Muscle layer of colon (tissue), 2 donors: ENCODE measurements at regions not wholly inside any gene's neighbourhood (a gene's known extent, or its start where the extent isn't known, plus 50 kb on each side); places are given as distances from the start of the nearest gene placed in this dataset.
"Not testable (repeated sequence)": the region's sequence is repeated elsewhere in the genome, so short reads cannot be mapped to it uniquely, and the experiment has no call there.

Experiments used
- H3K27ac ChIP-seq: one replicate; pipeline ENCODE4 v1.7.0; 2013; ENCODE audit warnings: low read depth, mild to moderate bottlenecking, low read length, moderate library complexity
- H3K27me3 ChIP-seq, 2 donors: one replicate each; pipeline ENCODE4 v1.7.0; 2013; ENCODE audit warnings: low read length in 2 of 2, mild to moderate bottlenecking in 2 of 2; ENCODE audit not compliant: insufficient read depth in 2 of 2, control insufficient read depth in 1 of 2
- H3K36me3 ChIP-seq: one replicate; pipeline ENCODE4 v1.7.0; 2013; ENCODE audit warnings: mild to moderate bottlenecking, low read length; ENCODE audit not compliant: insufficient read depth
- H3K4me1 ChIP-seq: one replicate; pipeline ENCODE4 v1.7.0; 2013; ENCODE audit warnings: mild to moderate bottlenecking, low read length; ENCODE audit not compliant: insufficient read depth
- H3K4me3 ChIP-seq, 2 donors: one replicate each; pipeline ENCODE4 v1.7.0; 2013; ENCODE audit warnings: low read length in 2 of 2, low read depth in 1 of 2, mild to moderate bottlenecking in 1 of 2, moderate library complexity in 1 of 2
- H3K9ac ChIP-seq: one replicate; pipeline ENCODE4 v1.7.0; 2013; ENCODE audit warnings: low read length
- H3K9me3 ChIP-seq: one replicate; pipeline ENCODE4 v1.7.0; 2013; ENCODE audit warnings: mild to moderate bottlenecking, low read length
- donor health status: abdominal sarcoma.
- donor health status: Adenocarcinoma of cecum.

GRCh38 chr6:86731631-86732030, 205.7 kb upstream of the HTR1E start:
- H3K4me3 ChIP-seq, H3K9ac ChIP-seq, H3K36me3 ChIP-seq, H3K27me3 ChIP-seq, H3K9me3 ChIP-seq, H3K27ac ChIP-seq, H3K4me1 ChIP-seq: not testable (repeated sequence)

DNA sequence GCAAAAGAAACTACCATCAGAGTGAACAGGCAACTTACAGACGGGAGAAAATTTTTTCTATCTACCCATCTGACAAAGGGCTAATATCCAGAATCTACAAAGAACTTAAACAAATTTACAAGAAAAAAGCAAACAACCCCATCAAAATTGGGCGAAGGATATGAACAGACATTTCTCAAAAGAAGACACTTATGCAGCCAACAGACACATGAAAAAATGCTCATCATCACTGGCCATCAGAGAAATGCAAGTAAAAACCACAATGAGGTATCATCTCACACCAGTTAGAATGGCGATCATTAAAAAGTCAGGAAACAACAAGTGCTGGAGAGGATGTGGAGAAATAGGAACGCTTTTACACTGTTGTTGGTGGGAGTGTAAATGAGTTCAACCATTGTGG, 206.6 kb upstream of the HTR1E start:
- not testable (repeated sequence) for H3K36me3 ChIP-seq, H3K9me3 ChIP-seq, H3K27ac ChIP-seq, H3K27me3 ChIP-seq, H3K4me3 ChIP-seq, H3K9ac ChIP-seq, H3K4me1 ChIP-seq

GRCh38 chr6:86730216-86730615, 207.1 kb upstream of the HTR1E start:
- Histone ChIP-seq H3K4me1 (no peaks in the 10 kb centered on the region), H3K36me3 (no peaks in the 10 kb centered on the region), H3K27me3 (no peaks in the 10 kb centered on the region), H3K27ac (no peak overlapping the region), H3K9ac (no peak overlapping the region), H3K9me3 (no peaks in the 10 kb centered on the region), H3K4me3 (no peak overlapping the region)

GRCh38 chr6:86728976-86729375, 208.4 kb upstream of the HTR1E start:
- Histone ChIP-seq H3K9me3 (no peaks in the 10 kb centered on the region), H3K36me3 (no peaks in the 10 kb centered on the region), H3K27ac (no peak overlapping the region), H3K4me1 (no peaks in the 10 kb centered on the region), H3K4me3 (no peak overlapping the region), H3K9ac (no peak overlapping the region), H3K27me3 (no peaks in the 10 kb centered on the region)

GRCh38 chr6:86724695-86725094, 212.6 kb upstream of the HTR1E start:
- no peaks in the 10 kb centered on the region for H3K9me3 ChIP-seq
- H3K36me3 ChIP-seq, result no peaks in the 10 kb centered on the region
- H3K27me3 ChIP-seq, result no peaks in the 10 kb centered on the region
- H3K4me3 ChIP-seq, result no peak overlapping the region
- no peak overlapping the region for H3K9ac ChIP-seq
- H3K4me1 ChIP-seq, result no peaks in the 10 kb centered on the region
- no peak overlapping the region for H3K27ac ChIP-seq

GRCh38 chr6:86723729-86724128, 213.6 kb upstream of the HTR1E start:
- Histone ChIP-seq H3K27me3 (no peaks in the 10 kb centered on the region), H3K4me1 (no peaks in the 10 kb centered on the region), H3K36me3 (no peaks in the 10 kb centered on the region), H3K4me3 (no peak overlapping the region), H3K9ac (no peak overlapping the region), H3K9me3 (no peaks in the 10 kb centered on the region), H3K27ac (no peak overlapping the region)

GRCh38 chr6:86723151-86723550, 214.2 kb upstream of the HTR1E start:
- H3K27ac ChIP-seq, result no peak overlapping the region
- no peak overlapping the region for H3K9ac ChIP-seq
- H3K36me3 ChIP-seq, result no peaks in the 10 kb centered on the region
- H3K4me1 ChIP-seq, result no peaks in the 10 kb centered on the region
- H3K4me3 ChIP-seq, result no peak overlapping the region
- no peaks in the 10 kb centered on the region for H3K9me3 ChIP-seq
- no peaks in the 10 kb centered on the region for H3K27me3 ChIP-seq

GRCh38 chr6:86722131-86722530, 215.2 kb upstream of the HTR1E start:
- Histone ChIP-seq H3K4me3 (no peak overlapping the region), H3K4me1 (no peaks in the 10 kb centered on the region), H3K27ac (no peak overlapping the region), H3K27me3 (no peaks in the 10 kb centered on the region), H3K9me3 (no peaks in the 10 kb centered on the region), H3K36me3 (no peaks in the 10 kb centered on the region), H3K9ac (no peak overlapping the region)

DNA sequence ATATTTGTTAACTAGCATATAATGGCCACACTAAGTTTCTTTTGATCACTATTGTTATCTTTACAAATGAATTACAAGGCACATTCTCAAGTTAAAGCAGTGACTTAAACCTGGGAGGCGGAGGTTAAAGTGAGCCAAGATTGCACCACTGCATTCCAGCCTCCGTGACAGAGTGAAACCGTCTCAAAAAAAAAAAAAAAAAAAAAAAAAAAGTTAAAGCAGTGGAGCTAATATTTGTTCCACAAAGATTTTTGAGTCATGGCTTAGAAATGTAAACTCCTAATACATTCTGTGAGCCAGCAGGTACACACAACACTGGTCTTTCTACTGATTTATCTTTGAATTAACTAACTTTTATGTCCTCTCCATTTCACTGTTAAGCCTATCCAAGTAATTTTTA, 221.7 kb upstream of the HTR1E start:
- Histone ChIP-seq H3K27ac (no peak overlapping the region), H3K27me3 (no peaks in the 10 kb centered on the region), H3K9ac (no peak overlapping the region)

DNA sequence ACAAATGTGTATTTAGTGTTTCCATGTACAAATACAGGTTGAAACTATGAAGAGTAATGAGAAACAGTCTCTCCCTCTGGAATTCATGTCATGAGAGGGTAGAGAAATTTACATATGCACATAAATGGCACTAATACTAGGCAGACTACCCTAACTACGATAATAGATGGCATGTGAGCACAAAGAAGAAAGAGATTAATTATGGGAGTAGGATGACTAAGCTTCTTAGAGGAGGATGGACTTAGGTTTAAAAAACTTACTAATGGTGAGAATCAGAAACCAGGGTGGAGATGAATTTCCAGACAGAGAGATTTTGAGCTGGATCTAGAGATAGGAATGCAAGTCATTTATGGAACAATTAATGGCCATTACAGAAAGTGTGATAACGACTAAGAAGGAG, 225.3 kb upstream of the HTR1E start:
- Histone ChIP-seq H3K4me3 (no peak overlapping the region), H3K27me3 (no peaks in the 10 kb centered on the region), H3K27ac (no peak overlapping the region), H3K36me3 (no peaks in the 10 kb centered on the region), H3K9me3 (no peaks in the 10 kb centered on the region), H3K4me1 (no peaks in the 10 kb centered on the region), H3K9ac (no peak overlapping the region)

More for the DNA sequence above, 221.7 kb upstream of the HTR1E start:
- Histone ChIP-seq H3K4me3 (no peak overlapping the region), H3K9me3 (no peaks in the 10 kb centered on the region), H3K4me1 (no peaks in the 10 kb centered on the region), H3K36me3 (no peaks in the 10 kb centered on the region)

- Histone ChIP-seq H3K4me3 (no peak overlapping the region), H3K9ac (no peak overlapping the region), H3K4me1 (no peaks in the 10 kb centered on the region), H3K27me3 (no peaks in the 10 kb centered on the region), H3K9me3 (no peaks in the 10 kb centered on the region), H3K36me3 (no peaks in the 10 kb centered on the region), H3K27ac (no peak overlapping the region)
Measured at GRCh38 chr6:86707545-86708120, 229.7 kb upstream of the HTR1E start.

GRCh38 chr6:86706449-86706848, 230.9 kb upstream of the HTR1E start:
- Histone ChIP-seq H3K9me3 (no peaks in the 10 kb centered on the region), H3K27ac (no peak overlapping the region), H3K4me3 (no peak overlapping the region), H3K9ac (no peak overlapping the region), H3K27me3 (no peaks in the 10 kb centered on the region), H3K4me1 (no peaks in the 10 kb centered on the region), H3K36me3 (no peaks in the 10 kb centered on the region)
